ENCODE measurements at regions not wholly inside any gene's neighbourhood (a gene's known extent, or its start where the extent isn't known, plus 50 kb on each side); places are given as distances from the start of the nearest gene placed in this dataset.

GRCh38 chr14:22386924-22387775 is 201.9 kb downstream of the DAD1 start:
- TF ChIP-seq CTCF (IDR thresholded peaks at IDR 0.05; ENCODE audit: insufficient read depth, low read length) (no peak), POLR2AphosphoS5 (IDR thresholded peaks at IDR 0.05; ENCODE audit: low read depth) (no peak), REST (IDR thresholded peaks at IDR 0.05; ENCODE audit: insufficient replicate concordance, low read depth) (no peak), GABPA (IDR thresholded peaks at IDR 0.05; ENCODE audit: low read depth) (no peak), SPI1 (IDR thresholded peaks at IDR 0.05; ENCODE audit: borderline replicate concordance, low read depth) (no peak)
